ENCODE measurements at regions not wholly inside any gene's neighbourhood (a gene's known extent, or its start where the extent isn't known, plus 50 kb on each side); places are given as distances from the start of the nearest gene placed in this dataset.

DNA sequence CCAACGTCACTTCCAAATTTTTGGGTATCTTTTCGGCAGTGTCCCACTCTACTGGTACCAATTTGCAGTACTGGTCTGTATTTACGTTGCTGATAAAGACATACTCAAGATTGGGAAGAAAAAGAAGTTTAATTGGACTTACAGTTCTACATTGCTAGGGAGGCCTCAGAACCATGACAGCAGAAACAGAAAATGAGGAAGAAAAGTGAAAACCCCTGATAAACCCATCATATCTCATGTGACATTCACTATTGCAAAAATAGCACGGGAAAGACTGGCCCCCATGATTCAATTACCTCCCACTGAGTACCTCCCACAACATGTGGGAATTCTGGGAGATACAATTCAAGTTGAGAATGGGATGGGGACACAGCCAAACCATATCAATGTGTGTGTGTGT, 364.0 kb upstream of the KCND2 start:
- no peak for TF ChIP-seq EZH2 (IDR thresholded peaks at IDR 0.05; ENCODE audit: low read depth)
- TF ChIP-seq, protein P1, sequence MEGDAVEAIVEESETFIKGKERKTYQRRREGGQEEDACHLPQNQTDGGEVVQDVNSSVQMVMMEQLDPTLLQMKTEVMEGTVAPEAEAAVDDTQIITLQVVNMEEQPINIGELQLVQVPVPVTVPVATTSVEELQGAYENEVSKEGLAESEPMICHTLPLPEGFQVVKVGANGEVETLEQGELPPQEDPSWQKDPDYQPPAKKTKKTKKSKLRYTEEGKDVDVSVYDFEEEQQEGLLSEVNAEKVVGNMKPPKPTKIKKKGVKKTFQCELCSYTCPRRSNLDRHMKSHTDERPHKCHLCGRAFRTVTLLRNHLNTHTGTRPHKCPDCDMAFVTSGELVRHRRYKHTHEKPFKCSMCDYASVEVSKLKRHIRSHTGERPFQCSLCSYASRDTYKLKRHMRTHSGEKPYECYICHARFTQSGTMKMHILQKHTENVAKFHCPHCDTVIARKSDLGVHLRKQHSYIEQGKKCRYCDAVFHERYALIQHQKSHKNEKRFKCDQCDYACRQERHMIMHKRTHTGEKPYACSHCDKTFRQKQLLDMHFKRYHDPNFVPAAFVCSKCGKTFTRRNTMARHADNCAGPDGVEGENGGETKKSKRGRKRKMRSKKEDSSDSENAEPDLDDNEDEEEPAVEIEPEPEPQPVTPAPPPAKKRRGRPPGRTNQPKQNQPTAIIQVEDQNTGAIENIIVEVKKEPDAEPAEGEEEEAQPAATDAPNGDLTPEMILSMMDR (conservative IDR thresholded peaks at IDR 0.05): no peak
